ENCODE measurements at regions not wholly inside any gene's neighbourhood (a gene's known extent, or its start where the extent isn't known, plus 50 kb on each side); places are given as distances from the start of the nearest gene placed in this dataset.

DNA sequence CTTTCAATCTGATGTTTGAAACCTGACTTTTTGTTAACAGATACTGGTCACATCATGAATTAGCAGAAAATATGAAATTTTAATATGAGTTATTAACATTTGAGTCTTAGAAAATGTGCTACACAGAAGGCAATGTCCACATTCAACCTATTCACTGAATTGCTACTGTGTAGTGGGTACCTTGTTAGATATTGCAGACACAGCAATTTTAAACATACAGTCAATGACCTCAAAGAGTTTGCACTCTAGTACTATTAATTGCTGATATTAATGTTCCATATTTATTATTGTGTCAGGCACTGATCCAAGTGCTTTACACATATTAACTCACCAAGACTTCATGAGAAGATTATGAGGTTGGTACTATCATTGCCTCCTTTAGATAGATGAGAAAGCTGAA lies 385.4 kb upstream of the PKDCC start:
- H3K4me3 ChIP-seq (ENCODE audit: low read depth, poor library complexity, severe bottlenecking) = no peak overlapping the region
- no peak for DNase-seq (ENCODE audit: low spot score in 2 of 2)
- TF ChIP-seq CTCF (IDR thresholded peaks at IDR 0.05) (no peak), POLR2A (IDR thresholded peaks at IDR 0.05) (no peak)
- intact Hi-C loops (cut with DNase I; ENCODE audit: low total_unique reads) = no loop called here

DNA sequence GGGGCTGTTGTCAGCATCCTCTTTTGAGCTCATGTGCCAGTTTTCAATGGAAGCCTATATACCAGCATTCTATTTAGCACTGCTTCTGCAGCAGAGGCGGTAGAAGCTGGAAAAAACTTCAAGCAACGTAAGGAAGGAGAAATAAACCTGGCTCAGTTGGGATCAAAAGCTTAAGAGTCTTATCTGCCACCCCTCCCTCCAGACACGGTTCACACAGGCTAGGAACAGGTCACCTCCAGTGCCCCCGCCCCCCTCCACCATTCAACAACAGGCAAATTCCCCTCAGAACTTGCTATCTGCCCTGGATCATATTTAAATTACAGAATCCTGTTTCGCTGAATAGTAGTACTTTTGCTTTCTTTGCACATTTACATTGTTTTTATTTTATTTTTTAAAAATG lies 384.8 kb upstream of the PKDCC start:
- TF ChIP-seq CTCF (IDR thresholded peaks at IDR 0.05) = no peak
- TF ChIP-seq POLR2A (IDR thresholded peaks at IDR 0.05) = no peak
- DNase-seq (ENCODE audit: low spot score in 2 of 2) = no peak
- no peak overlapping the region for H3K4me3 ChIP-seq (ENCODE audit: low read depth, poor library complexity, severe bottlenecking)
- intact Hi-C loops (cut with DNase I; ENCODE audit: low total_unique reads) = no loop called here
- WGBS, 2 donors = 77 to 82% methylated on average over 5 of the region's 5 CpGs

DNA sequence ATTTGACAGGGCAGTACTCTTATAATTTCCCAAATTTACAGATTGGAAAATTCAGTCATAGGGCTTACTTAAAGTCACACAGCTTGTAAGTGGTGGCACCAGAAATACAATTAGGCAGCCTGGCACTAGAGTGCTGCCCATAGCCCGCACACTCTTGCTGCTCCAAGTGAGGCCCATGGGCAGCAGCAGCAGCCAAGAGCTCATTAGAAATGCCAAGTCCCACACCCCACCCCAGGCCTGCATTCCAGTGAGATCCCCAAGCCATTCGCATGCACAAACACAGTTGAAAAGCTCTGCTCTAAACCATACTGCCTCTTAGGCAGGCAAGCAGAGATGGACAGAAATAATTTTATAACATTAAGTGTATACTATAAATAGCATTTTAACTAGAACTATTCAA lies 379.3 kb upstream of the PKDCC start:
- WGBS, 2 donors = 52 to 58% methylated on average over 2 of the region's 2 CpGs
- no peak for DNase-seq (ENCODE audit: low spot score in 2 of 2)
- H3K4me3 ChIP-seq (ENCODE audit: low read depth, poor library complexity, severe bottlenecking) = no peak overlapping the region
- no peak for TF ChIP-seq POLR2A (IDR thresholded peaks at IDR 0.05)
- no peak for TF ChIP-seq CTCF (IDR thresholded peaks at IDR 0.05)
- intact Hi-C loops (cut with DNase I; ENCODE audit: low total_unique reads) = no loop called here

DNA sequence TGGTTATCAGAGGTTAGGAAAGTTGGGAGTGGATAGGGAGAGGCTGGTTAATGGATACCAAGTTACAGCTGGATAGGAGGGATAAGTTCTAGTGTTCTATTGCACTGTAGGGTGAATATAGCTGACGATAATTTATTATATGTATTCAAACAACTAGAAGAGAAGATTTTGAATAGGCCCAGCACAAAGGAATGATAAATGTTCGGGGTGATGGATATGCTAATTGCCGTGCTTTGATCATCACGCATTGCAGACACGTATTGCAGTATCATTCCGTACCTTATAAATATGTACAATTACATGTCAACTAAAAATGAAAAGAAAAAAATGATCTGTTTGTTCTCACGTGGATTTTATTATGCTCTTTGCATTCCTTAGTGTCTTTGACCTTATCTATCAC lies 369.2 kb upstream of the PKDCC start:
- TF ChIP-seq POLR2A (IDR thresholded peaks at IDR 0.05) (no peak), CTCF (IDR thresholded peaks at IDR 0.05) (no peak)
- intact Hi-C loops (cut with DNase I; ENCODE audit: low total_unique reads) = no loop called here
- H3K4me3 ChIP-seq (ENCODE audit: low read depth, poor library complexity, severe bottlenecking) = no peak overlapping the region
- WGBS, 2 donors = 65 to 72% methylated on average over 7 of the region's 7 CpGs
- no peak for DNase-seq (ENCODE audit: low spot score in 2 of 2)

DNA sequence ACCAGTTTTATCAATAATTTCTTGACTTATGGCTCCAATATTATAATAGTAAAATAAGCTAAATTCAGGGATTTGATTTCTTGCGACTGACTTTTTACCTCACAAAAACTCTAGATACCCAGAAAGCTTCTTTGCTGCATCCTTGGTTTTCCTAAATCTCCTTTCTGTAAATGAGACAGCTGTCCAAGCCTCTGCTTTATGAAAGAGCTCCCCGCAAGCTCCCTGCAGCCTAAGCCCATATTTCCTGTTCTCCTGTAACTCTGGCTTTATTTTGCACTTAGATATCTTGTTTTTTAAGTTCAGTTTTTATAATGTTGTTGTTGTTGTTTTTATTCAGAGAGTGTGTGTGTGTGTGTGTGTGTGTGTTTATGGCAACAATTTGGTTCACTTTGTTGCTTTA lies 361.7 kb upstream of the PKDCC start:
- intact Hi-C loops (cut with DNase I; ENCODE audit: low total_unique reads) = no loop called here
- WGBS, 2 donors = 88 to 94% methylated on average over 2 of the region's 2 CpGs
- no peak for DNase-seq (ENCODE audit: low spot score in 2 of 2)
- TF ChIP-seq CTCF (IDR thresholded peaks at IDR 0.05) (no peak), POLR2A (IDR thresholded peaks at IDR 0.05) (no peak)
- no peak overlapping the region for H3K4me3 ChIP-seq (ENCODE audit: low read depth, poor library complexity, severe bottlenecking)

DNA sequence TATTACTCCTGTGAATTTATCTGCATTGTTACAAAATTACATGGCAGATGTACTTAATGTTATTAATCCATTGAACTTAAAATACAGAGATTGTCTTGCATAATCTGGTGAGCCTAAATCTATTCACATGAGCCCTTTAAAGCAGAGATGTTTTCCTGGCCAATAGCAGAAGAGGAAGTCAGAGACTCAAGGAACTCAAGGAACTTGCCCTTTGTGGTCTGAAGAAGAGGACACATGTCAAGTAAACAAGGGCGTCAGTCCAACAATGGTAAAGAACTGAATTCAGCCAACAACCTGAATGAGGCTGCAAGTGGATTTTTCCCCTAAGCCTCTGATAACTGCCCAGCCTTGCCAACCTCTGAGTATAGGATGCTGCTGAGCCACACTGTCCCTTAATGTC lies 356.3 kb upstream of the PKDCC start:
- intact Hi-C loops (cut with DNase I; ENCODE audit: low total_unique reads) = no loop called here
- no peak overlapping the region for H3K4me3 ChIP-seq (ENCODE audit: low read depth, poor library complexity, severe bottlenecking)
- DNase-seq (ENCODE audit: low spot score in 2 of 2) = no peak
- TF ChIP-seq POLR2A (IDR thresholded peaks at IDR 0.05) (no peak), CTCF (IDR thresholded peaks at IDR 0.05) (no peak)
- WGBS, 2 donors = 75 to 80% methylated on average over 1 of the region's 1 CpG
